Activated CD4-positive, alpha-beta T cell treated with anti-CD3 and anti-CD28 coated beads for 36 hours (primary cell): ENCODE measurements at regions not wholly inside any gene's neighbourhood (a gene's known extent, or its start where the extent isn't known, plus 50 kb on each side); places are given as distances from the start of the nearest gene placed in this dataset.

ENCODE experiments used
- ATAC-seq: fragments of 200-7000 bp; cut with Tn5 transposase; one replicate; pipeline ENCODE4 v1.10.0; 2021; ENCODE audit warnings: mild to moderate bottlenecking, moderate library complexity
- CTCF ChIA-PET: fragments of 350-600 bp; sonication (Branson Sonifier 250); formaldehyde crosslinking; loops from one replicate; lab custom pipeline; 2021; ENCODE audit warnings: antibody characterized with exemption; lab: Charles Lee
- POLR2A ChIA-PET: fragments of 350-600 bp; sonication (Branson Sonifier 250); formaldehyde crosslinking; loops from one replicate; lab custom pipeline; 2021; ENCODE audit warnings: antibody characterized with exemption, inconsistent platforms; lab: Charles Lee
- DNase-seq: peaks from one replicate; pipeline ENCODE4 v3.0.0-alpha.2; 2020
- H3K27ac Mint-ChIP-seq: one replicate; pipeline ENCODE4 v1.8.0; 2021; ENCODE audit warnings: mixed read lengths
- H3K27me3 Mint-ChIP-seq: one replicate; pipeline ENCODE4 v1.8.0; 2021; ENCODE audit warnings: mixed read lengths
- H3K36me3 Mint-ChIP-seq: one replicate; pipeline ENCODE4 v1.8.0; 2021; ENCODE audit warnings: low read depth, mixed read lengths
- H3K4me1 Mint-ChIP-seq: one replicate; pipeline ENCODE4 v1.8.0; 2021; ENCODE audit warnings: mixed read lengths
- H3K4me3 Mint-ChIP-seq: one replicate; pipeline ENCODE4 v1.8.0; 2021; ENCODE audit warnings: mild to moderate bottlenecking, moderate library complexity, mixed read lengths
- H3K9me3 Mint-ChIP-seq: one replicate; pipeline ENCODE4 v1.8.0; 2021; ENCODE audit warnings: low read depth, mixed read lengths
- intact Hi-C, 2 experiments: fragments of 100-400 bp; cut with DNase I in 1 of 2; cut with micrococcal nuclease in 1 of 2; formaldehyde crosslinking; loops; one replicate each; pipeline versions ENCODE4 v1.14.2 to v1.15.1; 2022 to 2024; cut with DNase I, micrococcal nuclease

- no peaks in the 10 kb centered on the region for H3K9me3 Mint-ChIP-seq
- H3K4me3 Mint-ChIP-seq = no peak overlapping the region
- intact Hi-C loops = no loop called here
- no peaks in the 10 kb centered on the region for H3K36me3 Mint-ChIP-seq
- ATAC-seq = no peak
- no peaks in the 10 kb centered on the region for H3K27me3 Mint-ChIP-seq
- no peak overlapping the region for H3K27ac Mint-ChIP-seq
- no peak for DNase-seq
- ChIA-PET CTCF (no interaction called here), POLR2A (no interaction called here)
- no peaks in the 10 kb centered on the region for H3K4me1 Mint-ChIP-seq
These were observed 1332.5 kb downstream of the SLITRK5 start for GRCh38 chr13:89003656-89004055.

- ChIA-PET POLR2A (no interaction called here), CTCF (no interaction called here)
- H3K36me3 Mint-ChIP-seq = no peaks in the 10 kb centered on the region
- no peak overlapping the region for H3K4me3 Mint-ChIP-seq
- DNase-seq = no peak
- ATAC-seq = no peak
- no peak overlapping the region for H3K27ac Mint-ChIP-seq
- H3K4me1 Mint-ChIP-seq = no peaks in the 10 kb centered on the region
- no peaks in the 10 kb centered on the region for H3K9me3 Mint-ChIP-seq
- intact Hi-C loops = no loop called here
- H3K27me3 Mint-ChIP-seq = no peaks in the 10 kb centered on the region
These were observed 1340.4 kb downstream of the SLITRK5 start for GRCh38 chr13:89011615-89012014.

GRCh38 chr13:89027694-89028306 lies 1356.6 kb downstream of the SLITRK5 start:
- intact Hi-C loops = loop anchor here in 1 of 2 experiments (10.0 kb wide), 1 partner anchor 103 kb away; no protein-coding TSS in a partner anchor
- Mint-ChIP-seq H3K4me1 (peaks cover 17% of the 10 kb centered on the region), H3K4me3 (no peak overlapping the region), H3K27me3 (no peaks in the 10 kb centered on the region), H3K9me3 (peaks cover 20% of the 10 kb centered on the region), H3K36me3 (peaks cover 2% of the 10 kb centered on the region), H3K27ac (no peak overlapping the region)
- ChIA-PET CTCF (interaction anchor here (1.4 kb wide), 1 partner anchor 12 kb away, joined by 3 read pairs; no protein-coding TSS in a partner anchor), POLR2A (interaction anchor here (0.7 kb wide), 1 partner anchor 850 kb away, joined by 3 read pairs; no protein-coding TSS in a partner anchor)
- peak; percentile 76 for ATAC-seq
- DNase-seq = no peak

- H3K4me3 Mint-ChIP-seq = no peak overlapping the region
- POLR2A ChIA-PET = no interaction called here
- ATAC-seq = peak; percentile 77
- peak; percentile 43 for DNase-seq
- H3K36me3 Mint-ChIP-seq = peaks cover 2% of the 10 kb centered on the region
- CTCF ChIA-PET = no interaction called here
- H3K9me3 Mint-ChIP-seq = peaks cover 24% of the 10 kb centered on the region
- intact Hi-C loops = loop anchor here in 1 of 2 experiments (10.0 kb wide), 1 partner anchor 104 kb away; no protein-coding TSS in a partner anchor
- H3K27ac Mint-ChIP-seq = peak overlapping the region; percentile 38
- H3K4me1 Mint-ChIP-seq = peaks cover 17% of the 10 kb centered on the region
- no peaks in the 10 kb centered on the region for H3K27me3 Mint-ChIP-seq
These were observed 1357.9 kb downstream of the SLITRK5 start for GRCh38 chr13:89029062-89029461.

GRCh38 chr13:89034015-89034414 lies 1362.8 kb downstream of the SLITRK5 start:
- ChIA-PET POLR2A (no interaction called here), CTCF (no interaction called here)
- ATAC-seq = no peak
- Mint-ChIP-seq H3K27ac (no peak overlapping the region), H3K36me3 (peaks cover 2% of the 10 kb centered on the region), H3K27me3 (no peaks in the 10 kb centered on the region), H3K4me1 (peaks cover 8% of the 10 kb centered on the region), H3K4me3 (no peak overlapping the region), H3K9me3 (peaks cover 10% of the 10 kb centered on the region)
- intact Hi-C loops = no loop called here
- DNase-seq = no peak

GRCh38 chr13:89052699-89053098 lies 1381.5 kb downstream of the SLITRK5 start:
- no peaks in the 10 kb centered on the region for H3K4me1 Mint-ChIP-seq
- no peak overlapping the region for H3K27ac Mint-ChIP-seq
- no peak overlapping the region for H3K4me3 Mint-ChIP-seq
- ATAC-seq (peak; percentile 30), DNase-seq (no peak)
- peaks cover 2% of the 10 kb centered on the region for H3K9me3 Mint-ChIP-seq
- H3K27me3 Mint-ChIP-seq = no peaks in the 10 kb centered on the region
- ChIA-PET POLR2A (no interaction called here), CTCF (interaction anchor here (1.1 kb wide), 1 partner anchor 15 kb away, joined by 4 read pairs; no protein-coding TSS in a partner anchor)
- H3K36me3 Mint-ChIP-seq = no peaks in the 10 kb centered on the region
- intact Hi-C loops = no loop called here

- no peaks in the 10 kb centered on the region for H3K36me3 Mint-ChIP-seq
- H3K27ac Mint-ChIP-seq = no peak overlapping the region
- ATAC-seq (no peak), DNase-seq (no peak)
- no peaks in the 10 kb centered on the region for H3K4me1 Mint-ChIP-seq
- H3K27me3 Mint-ChIP-seq = no peaks in the 10 kb centered on the region
- no peak overlapping the region for H3K4me3 Mint-ChIP-seq
- peaks cover 2% of the 10 kb centered on the region for H3K9me3 Mint-ChIP-seq
- intact Hi-C loops = no loop called here
- ChIA-PET POLR2A (no interaction called here), CTCF (interaction anchor here (1.1 kb wide), 1 partner anchor 14 kb away, joined by 4 read pairs; no protein-coding TSS in a partner anchor)
These were observed 1382.2 kb downstream of the SLITRK5 start for GRCh38 chr13:89053418-89053817.

GRCh38 chr13:89057274-89057673 lies 1386.1 kb downstream of the SLITRK5 start:
- no peaks in the 10 kb centered on the region for H3K36me3 Mint-ChIP-seq
- H3K4me1 Mint-ChIP-seq = no peaks in the 10 kb centered on the region
- no peak for DNase-seq
- no peaks in the 10 kb centered on the region for H3K27me3 Mint-ChIP-seq
- CTCF ChIA-PET = interaction anchor here (0.5 to 0.6 kb wide), 2 partner anchors 18 to 718 kb away, joined by 3 to 4 read pairs; no protein-coding TSS in a partner anchor
- peaks cover 2% of the 10 kb centered on the region for H3K9me3 Mint-ChIP-seq
- no peak overlapping the region for H3K27ac Mint-ChIP-seq
- H3K4me3 Mint-ChIP-seq = no peak overlapping the region
- ATAC-seq = no peak
- intact Hi-C loops = no loop called here
- POLR2A ChIA-PET = no interaction called here

GRCh38 chr13:89057862-89058261 lies 1386.7 kb downstream of the SLITRK5 start:
- no peaks in the 10 kb centered on the region for H3K4me1 Mint-ChIP-seq
- ChIA-PET POLR2A (no interaction called here), CTCF (interaction anchor here (0.5 kb wide), 1 partner anchor 17 kb away, joined by 4 read pairs; no protein-coding TSS in a partner anchor)
- no peak overlapping the region for H3K27ac Mint-ChIP-seq
- DNase-seq (no peak), ATAC-seq (no peak)
- intact Hi-C loops = no loop called here
- H3K9me3 Mint-ChIP-seq = peaks cover 2% of the 10 kb centered on the region
- no peak overlapping the region for H3K4me3 Mint-ChIP-seq
- H3K36me3 Mint-ChIP-seq = no peaks in the 10 kb centered on the region
- H3K27me3 Mint-ChIP-seq = no peaks in the 10 kb centered on the region

- no peak overlapping the region for H3K4me3 Mint-ChIP-seq
- H3K4me1 Mint-ChIP-seq = no peaks in the 10 kb centered on the region
- H3K9me3 Mint-ChIP-seq = peaks cover 1% of the 10 kb centered on the region
- H3K27ac Mint-ChIP-seq = no peak overlapping the region
- H3K27me3 Mint-ChIP-seq = no peaks in the 10 kb centered on the region
- H3K36me3 Mint-ChIP-seq = no peaks in the 10 kb centered on the region
- no peak for DNase-seq
- CTCF ChIA-PET = no interaction called here
- intact Hi-C loops = no loop called here
- POLR2A ChIA-PET = no interaction called here
- no peak for ATAC-seq
These were observed 1390.7 kb downstream of the SLITRK5 start for GRCh38 chr13:89061821-89062220.

GRCh38 chr13:89066868-89067466 lies 1395.8 kb downstream of the SLITRK5 start:
- Mint-ChIP-seq H3K27ac (no peak overlapping the region), H3K4me1 (no peaks in the 10 kb centered on the region), H3K36me3 (no peaks in the 10 kb centered on the region), H3K9me3 (peaks cover 1% of the 10 kb centered on the region), H3K27me3 (no peaks in the 10 kb centered on the region), H3K4me3 (no peak overlapping the region)
- ChIA-PET CTCF (interaction anchor here (0.8 to 1.3 kb wide), 4 partner anchors 13 to 859 kb away, joined by 3 to 4 read pairs (median 4); no protein-coding TSS in a partner anchor), POLR2A (no interaction called here)
- DNase-seq = peak; percentile 46
- intact Hi-C loops = loop anchor here (2.0 to 5.0 kb wide), 4 partner anchors 1000 to 1395 kb away; partner anchors contain the start of gene SLITRK5 (in 1 of the 2)
- ATAC-seq = peak; percentile 55

- ChIA-PET POLR2A (no interaction called here), CTCF (no interaction called here)
- H3K27ac Mint-ChIP-seq = no peak overlapping the region
- ATAC-seq (no peak), DNase-seq (no peak)
- intact Hi-C loops = no loop called here
- H3K4me3 Mint-ChIP-seq = no peak overlapping the region
- no peaks in the 10 kb centered on the region for H3K36me3 Mint-ChIP-seq
- no peaks in the 10 kb centered on the region for H3K9me3 Mint-ChIP-seq
- H3K4me1 Mint-ChIP-seq = no peaks in the 10 kb centered on the region
- H3K27me3 Mint-ChIP-seq = no peaks in the 10 kb centered on the region
These were observed 1401.8 kb downstream of the SLITRK5 start for GRCh38 chr13:89072979-89073378.
